NAMALWA (cell line): ENCODE measurements at regions not wholly inside any gene's neighbourhood (a gene's known extent, or its start where the extent isn't known, plus 50 kb on each side); places are given as distances from the start of the nearest gene placed in this dataset.
"Not testable (repeated sequence)": the region's sequence is repeated elsewhere in the genome, so short reads cannot be mapped to it uniquely, and the experiment has no call there.

ENCODE experiments used
- DNase-seq: peaks from one replicate; pipeline ENCODE4 v3.0.0-alpha.2; 2015; ENCODE audit warnings: low spot score

- DNase-seq: no peak
These were observed 340.8 kb downstream of the FGF10 start for GRCh38 chr5:44048276-44048984.

GRCh38 chr5:44046619-44047364 is 342.4 kb downstream of the FGF10 start:
- no peak for DNase-seq

- DNase-seq: not testable (repeated sequence)
These were observed 344.7 kb downstream of the FGF10 start for GRCh38 chr5:44044549-44044948.

GRCh38 chr5:44028226-44028625 is 361.0 kb downstream of the FGF10 start:
- DNase-seq: no peak

- DNase-seq: no peak
These were observed 366.6 kb downstream of the FGF10 start for GRCh38 chr5:44022622-44023021.

GRCh38 chr5:44011518-44011917 is 377.7 kb downstream of the FGF10 start:
- no peak for DNase-seq

- no peak for DNase-seq
These were observed 386.8 kb downstream of the FGF10 start for GRCh38 chr5:44002381-44002901.

GRCh38 chr5:44001675-44002380 is 387.4 kb downstream of the FGF10 start:
- DNase-seq: no peak

- DNase-seq: no peak
These were observed 388.0 kb downstream of the FGF10 start for GRCh38 chr5:44001236-44001635.

GRCh38 chr5:43997647-43998272 is 391.5 kb downstream of the FGF10 start:
- DNase-seq: no peak

- DNase-seq: no peak
These were observed 393.0 kb downstream of the FGF10 start for GRCh38 chr5:43996221-43996620.

GRCh38 chr5:43994352-43994708 is 391.4 kb downstream of the NNT start:
- DNase-seq: no peak

- DNase-seq: no peak
These were observed 390.8 kb downstream of the NNT start for GRCh38 chr5:43993634-43994351.

GRCh38 chr5:43985411-43985810 is 382.4 kb downstream of the NNT start:
- DNase-seq: no peak

GRCh38 chr5:43981556-43981955 is 378.6 kb downstream of the NNT start:
- no peak for DNase-seq

GRCh38 chr5:43973908-43974307 is 370.9 kb downstream of the NNT start:
- no peak for DNase-seq

- no peak for DNase-seq
These were observed 370.3 kb downstream of the NNT start for GRCh38 chr5:43973318-43973717.

GRCh38 chr5:43967165-43967564 is 364.2 kb downstream of the NNT start:
- DNase-seq: no peak

- no peak for DNase-seq
These were observed 356.2 kb downstream of the NNT start for GRCh38 chr5:43959144-43959543.

- no peak for DNase-seq
These were observed 345.0 kb downstream of the NNT start for GRCh38 chr5:43947935-43948334.

- no peak for DNase-seq
These were observed 338.8 kb downstream of the NNT start for GRCh38 chr5:43941806-43942205.

- DNase-seq: no peak
These were observed 337.6 kb downstream of the NNT start for GRCh38 chr5:43940562-43940961.
